GM10248 (cell line): ENCODE measurements at regions not wholly inside any gene's neighbourhood (a gene's known extent, or its start where the extent isn't known, plus 50 kb on each side); places are given as distances from the start of the nearest gene placed in this dataset.

Experiments
- CTCF ChIA-PET: fragments of 300-600 bp; sonication (Branson Sonifier 250); formaldehyde crosslinking; extraction: SDS; loops from one replicate; lab custom pipeline; 2021; ENCODE audit warnings: antibody characterized with exemption; lab: Yijun Ruan, JAX
- POLR2A ChIA-PET: fragments of 350-650 bp; sonication (Branson Sonifier 250); formaldehyde crosslinking; extraction: SDS; loops from one replicate; lab custom pipeline; 2020; ENCODE audit warnings: antibody characterized with exemption; lab: Yijun Ruan, JAX
- DNase-seq: peaks from one replicate; pipeline ENCODE4 v3.0.0; 2012; ENCODE audit errors: extremely low spot score
- CTCF ChIP-seq: IDR thresholded peaks from 2 replicates; pipeline ENCODE4 v1.5.1; 2012; ENCODE audit warnings: mild to moderate bottlenecking, low read depth; ENCODE audit errors: extremely low read depth, missing control alignments, control extremely low read depth

GRCh38 chr4:66572949-66573348 lies 902.7 kb upstream of the EPHA5 start:
- DNase-seq = no peak
- ChIA-PET POLR2A (no interaction called here), CTCF (no interaction called here)
- TF ChIP-seq CTCF = no peak

GRCh38 chr4:66571145-66571695 lies 900.9 kb upstream of the EPHA5 start:
- CTCF ChIA-PET = interaction anchor here (1.0 kb wide), 1 partner anchor 49 kb away, joined by 3 read pairs; no protein-coding TSS in a partner anchor
- DNase-seq = no peak
- POLR2A ChIA-PET = no interaction called here
- no peak for TF ChIP-seq CTCF

GRCh38 chr4:66569228-66569627 lies 898.9 kb upstream of the EPHA5 start:
- ChIA-PET CTCF (no interaction called here), POLR2A (no interaction called here)
- no peak for DNase-seq
- no peak for TF ChIP-seq CTCF

- ChIA-PET CTCF (no interaction called here), POLR2A (no interaction called here)
- no peak for TF ChIP-seq CTCF
- DNase-seq = no peak
Observed at GRCh38 chr4:66568431-66568830, 898.1 kb upstream of the EPHA5 start.

- CTCF ChIA-PET = no interaction called here
- POLR2A ChIA-PET = no interaction called here
- DNase-seq = no peak
- TF ChIP-seq CTCF = no peak
Observed at GRCh38 chr4:66568001-66568400, 897.7 kb upstream of the EPHA5 start.

- DNase-seq = no peak
- ChIA-PET POLR2A (no interaction called here), CTCF (no interaction called here)
- no peak for TF ChIP-seq CTCF
Observed at GRCh38 chr4:66567551-66567950, 897.3 kb upstream of the EPHA5 start.
